Glomerular endothelial cell (primary cell): ENCODE measurements at regions not wholly inside any gene's neighbourhood (a gene's known extent, or its start where the extent isn't known, plus 50 kb on each side); places are given as distances from the start of the nearest gene placed in this dataset.

Source experiments
- DNase-seq: peaks from one replicate; pipeline ENCODE4 v3.0.0-alpha.2; 2011; ENCODE audit warnings: low read depth, low spot score; ENCODE audit errors: extremely low read depth

DNA sequence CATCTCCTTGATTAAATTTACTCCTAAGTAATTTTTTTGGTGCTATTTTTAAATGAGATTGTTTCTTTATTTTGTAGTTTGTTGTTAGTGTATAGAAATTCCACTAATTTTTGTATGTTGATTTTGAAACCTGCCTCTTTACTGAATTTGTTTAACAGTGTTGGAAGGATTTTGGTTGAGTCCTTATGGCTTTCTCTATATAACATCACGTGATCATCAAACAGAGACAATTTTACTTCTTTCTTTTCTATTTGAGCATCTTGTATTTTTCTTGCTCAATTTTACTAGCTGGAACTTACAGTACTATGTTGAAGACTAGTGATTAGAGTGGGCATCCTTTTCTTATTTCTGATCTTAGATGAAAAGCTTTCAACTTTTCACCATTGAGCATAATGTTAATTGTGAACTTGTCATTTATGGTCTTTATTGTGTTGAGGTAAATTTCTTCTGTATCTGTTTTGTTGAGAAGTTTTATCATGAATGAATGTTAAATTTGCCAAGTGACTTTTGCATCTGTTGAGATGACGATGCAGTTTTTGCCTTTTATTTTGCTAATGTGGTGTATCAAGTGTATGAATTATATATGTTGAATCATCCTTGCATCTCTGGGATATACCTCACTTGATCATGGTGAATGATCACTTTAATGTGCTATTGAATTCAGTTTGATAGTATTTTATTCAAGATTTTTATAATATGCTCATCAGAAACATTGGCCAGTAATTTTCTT is 645.3 kb upstream of the DDX18 start:
- DNase-seq, result no peak

DNA sequence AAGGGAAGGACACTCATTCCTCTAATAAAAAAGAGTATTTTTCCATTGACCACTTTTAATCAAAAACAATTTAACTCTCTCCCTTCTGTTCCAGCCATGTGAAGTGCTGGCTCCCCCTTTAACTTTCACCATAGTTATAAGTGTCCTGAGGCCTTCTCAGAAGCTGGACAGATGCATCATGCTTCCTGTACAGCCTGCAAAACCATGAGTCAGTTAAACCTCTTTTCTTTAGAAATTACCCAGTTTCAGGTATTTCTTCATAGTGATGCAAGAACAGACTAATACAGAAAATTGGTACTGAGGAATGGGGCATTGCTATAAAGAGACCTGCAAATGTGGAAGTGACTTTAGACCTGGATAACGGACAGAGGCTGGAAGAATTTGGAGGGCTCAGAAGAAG is 643.6 kb upstream of the DDX18 start:
- DNase-seq, result no peak

DNA sequence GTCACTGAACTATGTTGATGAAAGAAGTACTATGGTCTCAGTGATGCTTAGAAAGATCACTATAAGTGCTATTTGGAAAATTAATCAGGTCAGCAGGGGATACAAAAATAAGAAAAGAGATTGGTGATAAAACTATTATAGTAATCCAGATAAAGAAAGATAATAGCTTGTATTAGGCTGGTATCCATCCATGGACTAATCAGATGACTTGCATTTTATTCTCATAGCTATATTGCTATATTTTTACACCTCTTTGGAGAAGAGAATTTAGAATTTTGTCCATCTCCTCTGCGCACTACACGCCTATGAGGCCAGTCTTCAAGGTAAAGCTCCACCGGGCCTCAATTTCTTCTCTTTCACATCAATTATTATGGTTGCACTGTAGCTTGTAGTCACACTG is 635.1 kb upstream of the DDX18 start:
- DNase-seq, result no peak

DNA sequence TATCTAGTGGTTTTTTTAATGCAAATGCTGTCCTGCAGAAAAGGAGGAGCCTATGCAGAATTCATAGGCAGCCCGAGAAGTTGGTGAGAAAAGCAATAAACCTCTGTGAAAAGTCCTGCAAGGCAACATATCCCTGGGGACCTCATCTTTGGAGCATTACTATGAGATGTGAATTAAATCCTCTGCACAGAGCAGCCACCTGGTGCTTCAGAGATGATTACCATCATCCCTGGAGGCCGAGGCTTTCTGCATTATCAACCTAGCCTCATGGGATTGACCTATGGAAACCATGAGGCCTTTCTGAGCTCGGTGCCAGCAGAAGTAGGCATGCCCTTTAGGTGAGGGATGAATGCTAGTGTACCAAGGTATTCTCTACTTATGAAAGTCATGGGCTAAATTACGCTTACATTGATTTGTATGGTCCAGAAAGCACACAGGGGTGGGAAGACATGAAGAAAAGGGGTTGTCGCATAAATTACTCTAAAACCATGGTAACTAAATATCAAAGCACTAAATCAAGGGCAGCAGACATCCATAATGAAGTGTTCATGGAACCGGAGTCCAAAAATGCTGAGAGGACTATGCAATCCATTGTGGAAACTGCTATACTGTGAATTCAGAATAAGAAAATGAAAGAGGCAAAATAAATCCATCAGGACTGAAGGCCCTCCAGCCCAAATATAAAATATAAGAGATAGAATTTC is 623.5 kb upstream of the DDX18 start:
- no peak for DNase-seq

DNA sequence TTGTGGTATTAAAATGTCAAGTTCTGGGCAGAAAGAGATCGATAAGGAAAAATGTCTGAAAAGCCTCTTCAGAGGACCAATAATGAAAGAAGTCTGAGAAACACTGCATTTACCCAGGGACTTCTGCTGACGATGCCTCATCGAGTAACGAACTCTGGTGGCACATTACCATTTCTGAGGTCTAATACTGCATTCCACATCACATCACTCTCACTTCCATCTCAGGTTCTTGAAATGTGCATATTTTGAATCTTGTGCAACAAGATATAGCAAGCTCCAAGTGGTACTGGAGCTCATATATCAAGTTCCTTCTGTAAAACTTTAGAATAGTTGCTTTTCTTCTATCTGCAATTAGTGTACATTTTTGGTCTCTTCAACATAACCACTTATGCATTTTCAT is 619.1 kb upstream of the DDX18 start:
- DNase-seq, result no peak

DNA sequence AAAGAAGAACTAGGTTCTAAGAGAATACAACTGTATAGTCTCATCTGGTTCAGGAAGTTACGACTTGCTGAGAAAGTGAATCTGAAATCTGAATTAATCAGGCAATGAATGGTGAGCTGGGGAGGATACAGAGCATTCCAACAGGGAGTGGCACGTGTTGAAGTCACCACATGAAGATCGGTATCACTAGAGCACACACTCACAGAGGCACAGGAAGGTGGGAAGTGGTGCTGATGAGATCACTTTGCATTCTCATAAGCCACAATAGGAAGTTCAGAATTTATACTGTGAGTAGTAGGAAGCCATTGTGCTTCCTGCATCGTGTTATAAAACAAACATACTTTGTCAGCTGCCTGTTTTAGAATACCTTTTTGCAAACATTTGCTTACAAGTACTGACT is 615.0 kb upstream of the DDX18 start:
- no peak for DNase-seq

DNA sequence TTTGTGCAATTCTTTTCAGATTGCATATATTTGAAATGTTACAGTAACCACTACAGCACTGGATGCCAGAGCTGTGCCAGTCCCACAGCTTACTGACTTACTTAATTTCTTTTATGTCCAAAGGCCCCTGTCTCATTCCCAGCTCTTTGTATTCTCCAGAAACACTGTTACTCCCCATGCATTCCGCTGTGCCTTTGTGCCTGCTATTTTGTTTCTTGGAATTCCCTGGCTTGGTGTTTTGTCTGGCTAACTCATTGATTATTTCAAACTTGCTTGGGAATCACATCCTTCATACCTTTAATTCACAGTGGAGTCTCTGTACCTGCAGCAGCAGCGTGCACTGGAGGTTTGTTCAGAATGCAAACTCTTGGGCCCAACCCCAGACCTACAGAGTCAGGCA is 601.9 kb upstream of the DDX18 start:
- no peak for DNase-seq

DNA sequence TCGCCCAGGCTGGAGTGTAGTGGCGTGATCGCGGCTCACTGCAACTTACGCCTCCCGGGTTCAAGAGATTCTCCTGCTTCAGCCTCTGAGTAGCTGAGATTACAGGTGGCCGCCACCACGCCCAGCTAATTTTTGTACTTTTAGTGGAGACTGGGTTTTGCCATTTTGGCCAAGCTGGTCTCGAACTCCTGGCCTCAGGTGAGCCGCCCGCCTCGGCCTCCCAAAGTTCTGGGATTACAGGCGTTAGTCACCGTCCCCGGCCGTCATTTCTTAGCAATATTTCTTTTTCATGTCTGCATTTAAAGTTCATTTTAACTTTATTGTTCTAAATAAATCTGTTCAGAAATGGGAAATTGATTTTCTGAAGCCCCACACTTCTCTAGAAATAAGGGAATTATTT is 597.3 kb upstream of the DDX18 start:
- no peak for DNase-seq

DNA sequence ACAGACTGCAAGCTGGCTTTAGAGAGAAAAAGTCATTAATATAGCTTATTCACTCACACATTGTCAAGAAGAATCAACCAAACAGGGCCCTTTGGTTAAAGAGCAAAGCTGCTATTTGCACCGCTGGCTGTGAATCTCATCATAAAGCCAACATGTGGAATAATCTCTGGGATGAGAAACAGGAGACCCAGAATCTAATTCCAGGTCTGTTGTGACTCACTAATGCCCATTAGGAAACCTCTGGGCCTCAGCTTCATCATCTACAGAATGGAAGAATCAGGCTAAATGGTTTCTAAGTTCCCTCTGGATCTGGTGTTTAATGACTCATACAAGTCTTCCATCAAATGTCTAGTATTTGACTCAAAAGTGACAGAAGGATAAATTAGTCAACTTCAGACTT is 591.7 kb upstream of the DDX18 start:
- DNase-seq, result no peak

DNA sequence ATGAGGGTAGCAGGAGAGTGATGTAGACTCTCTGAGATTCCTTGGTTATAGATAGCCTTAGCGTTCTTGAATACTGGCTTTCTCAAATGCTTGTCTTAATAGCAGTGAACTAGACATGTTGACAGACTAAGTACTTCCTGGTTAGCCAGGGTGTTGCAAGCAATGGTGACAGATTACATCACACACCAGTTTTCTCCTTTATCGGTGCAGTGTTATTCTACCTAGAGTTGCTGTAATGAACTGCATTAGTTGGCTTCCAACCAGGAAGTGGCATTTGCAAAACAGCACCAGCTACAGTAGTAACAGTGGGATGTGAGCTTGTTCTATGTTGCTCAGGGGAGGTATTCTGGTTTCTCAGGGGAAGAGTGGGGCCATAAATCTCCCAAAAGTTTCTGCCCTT is 582.2 kb upstream of the DDX18 start:
- DNase-seq, result no peak

DNA sequence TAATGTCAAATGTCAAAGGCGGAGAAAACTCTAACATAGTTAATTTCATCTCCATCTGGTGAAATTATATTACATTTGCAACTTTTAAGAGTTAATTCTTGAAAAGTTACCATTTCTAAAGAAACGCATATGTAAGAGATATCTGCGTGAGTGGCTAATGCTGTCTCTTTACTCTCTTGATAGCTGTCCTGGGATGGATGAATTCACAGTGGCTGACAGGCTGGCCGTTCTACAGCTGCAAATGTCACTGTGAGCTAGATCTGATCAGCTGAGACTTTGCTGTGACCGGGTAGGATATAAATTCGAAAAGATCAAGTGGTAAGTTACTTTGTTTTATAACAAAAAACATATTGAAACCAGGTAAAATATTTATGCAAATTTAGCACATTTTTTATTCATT is 557.1 kb upstream of the DDX18 start:
- no peak for DNase-seq

DNA sequence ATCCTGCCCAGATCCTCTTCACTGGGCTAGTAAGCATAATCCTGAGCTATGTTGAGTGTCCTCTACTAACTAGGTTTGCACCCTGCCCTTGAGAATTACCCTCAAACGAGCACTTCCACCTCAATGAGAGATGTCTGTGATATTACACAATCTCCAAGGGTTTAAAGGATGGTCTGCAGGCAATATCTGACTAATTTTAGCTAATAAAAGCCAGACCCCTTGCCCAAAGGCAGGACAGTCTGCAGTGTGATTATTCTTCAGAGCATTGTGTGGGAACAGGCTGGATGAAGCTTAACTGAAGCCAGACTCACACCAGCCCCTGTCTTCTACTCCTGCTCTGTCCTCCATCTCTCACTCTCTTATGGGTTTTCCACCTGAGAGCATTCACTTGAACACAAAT is 544.9 kb upstream of the DDX18 start:
- DNase-seq, result no peak

DNA sequence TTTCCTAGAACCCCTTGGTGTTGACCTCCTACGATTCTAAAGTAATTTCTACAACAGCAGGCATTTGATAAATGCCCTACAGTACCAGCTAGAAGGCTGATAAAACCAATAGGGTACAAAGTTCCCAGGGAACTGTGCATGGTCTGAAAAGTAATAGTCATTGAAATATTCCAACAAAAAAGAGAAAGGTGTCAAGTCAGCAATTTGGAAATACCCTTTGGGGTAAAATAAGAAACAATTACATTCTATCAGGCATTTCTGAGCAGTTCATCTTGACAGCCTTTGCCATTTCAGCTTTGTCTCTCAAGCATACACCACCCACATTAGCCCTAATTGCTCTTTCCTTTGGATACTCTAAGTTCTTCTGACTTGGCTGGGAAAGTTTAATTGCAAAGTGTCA is 542.9 kb upstream of the DDX18 start:
- no peak for DNase-seq

DNA sequence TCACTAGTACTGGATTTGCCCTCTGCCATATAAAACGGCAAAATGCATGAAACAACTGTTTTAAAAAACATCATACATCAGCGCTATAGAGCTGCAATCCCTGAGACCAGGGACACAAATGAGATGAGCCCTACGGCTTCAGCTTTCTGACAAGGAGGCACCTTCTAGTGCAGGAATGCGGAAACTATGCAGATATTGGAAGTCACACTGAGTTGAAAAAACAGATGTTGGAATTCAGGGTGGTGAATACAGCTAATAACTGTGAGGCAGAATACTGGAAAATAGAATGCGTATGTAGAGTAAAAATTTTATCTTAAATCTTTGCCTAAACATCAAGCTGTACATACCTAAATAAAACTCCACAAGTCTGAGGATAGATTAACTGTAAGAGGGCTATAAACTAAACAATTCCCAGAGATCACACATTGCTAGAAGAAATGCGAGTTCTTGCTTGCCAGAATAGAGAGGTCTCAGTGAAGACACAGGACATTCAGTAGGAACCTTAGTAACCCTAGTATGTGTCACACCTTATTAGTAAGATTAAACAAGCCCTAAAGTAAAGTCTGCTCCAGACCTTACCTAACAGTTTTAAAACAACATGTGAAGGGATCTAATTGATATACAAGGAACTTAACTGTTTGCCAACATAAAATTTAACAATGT is 541.4 kb upstream of the DDX18 start:
- no peak for DNase-seq

DNA sequence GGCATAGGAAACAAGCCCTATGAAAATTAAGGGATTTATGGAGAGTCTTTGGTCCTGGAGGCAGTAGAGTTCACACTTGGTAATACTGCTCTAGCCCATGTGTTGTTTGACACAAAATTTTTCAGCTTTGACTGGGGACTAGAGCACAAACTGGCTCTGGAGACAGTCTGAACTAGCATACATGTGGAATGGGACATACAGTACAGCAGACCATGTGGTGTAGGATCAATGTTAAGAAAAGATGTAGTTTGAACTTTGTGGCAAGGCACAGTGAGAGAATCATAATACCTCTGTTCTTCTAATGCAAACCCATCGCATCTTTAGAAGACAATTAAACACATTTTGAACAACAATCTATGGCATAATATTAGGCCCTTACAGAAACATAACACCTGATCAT is 521.5 kb upstream of the DDX18 start:
- no peak for DNase-seq

DNA sequence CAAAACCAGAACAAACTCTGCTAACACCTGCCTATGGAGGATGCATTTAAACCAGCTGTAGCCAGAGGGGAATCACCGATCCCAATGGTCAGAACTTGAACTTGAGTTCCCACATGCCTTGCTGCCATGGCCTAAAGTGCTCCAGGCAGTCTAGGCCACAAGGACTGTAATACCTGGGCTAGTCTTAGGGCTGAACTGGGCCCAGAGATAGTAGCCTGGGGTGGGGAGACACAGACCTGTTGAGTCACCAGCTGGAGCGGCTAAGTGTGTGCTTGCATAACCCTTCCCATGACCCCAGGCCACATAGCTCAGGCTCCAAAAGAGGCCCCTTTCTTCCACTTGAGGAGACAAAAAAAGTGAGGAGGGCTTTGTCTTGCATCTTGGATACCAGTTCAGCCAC is 515.0 kb upstream of the DDX18 start:
- DNase-seq, result no peak

DNA sequence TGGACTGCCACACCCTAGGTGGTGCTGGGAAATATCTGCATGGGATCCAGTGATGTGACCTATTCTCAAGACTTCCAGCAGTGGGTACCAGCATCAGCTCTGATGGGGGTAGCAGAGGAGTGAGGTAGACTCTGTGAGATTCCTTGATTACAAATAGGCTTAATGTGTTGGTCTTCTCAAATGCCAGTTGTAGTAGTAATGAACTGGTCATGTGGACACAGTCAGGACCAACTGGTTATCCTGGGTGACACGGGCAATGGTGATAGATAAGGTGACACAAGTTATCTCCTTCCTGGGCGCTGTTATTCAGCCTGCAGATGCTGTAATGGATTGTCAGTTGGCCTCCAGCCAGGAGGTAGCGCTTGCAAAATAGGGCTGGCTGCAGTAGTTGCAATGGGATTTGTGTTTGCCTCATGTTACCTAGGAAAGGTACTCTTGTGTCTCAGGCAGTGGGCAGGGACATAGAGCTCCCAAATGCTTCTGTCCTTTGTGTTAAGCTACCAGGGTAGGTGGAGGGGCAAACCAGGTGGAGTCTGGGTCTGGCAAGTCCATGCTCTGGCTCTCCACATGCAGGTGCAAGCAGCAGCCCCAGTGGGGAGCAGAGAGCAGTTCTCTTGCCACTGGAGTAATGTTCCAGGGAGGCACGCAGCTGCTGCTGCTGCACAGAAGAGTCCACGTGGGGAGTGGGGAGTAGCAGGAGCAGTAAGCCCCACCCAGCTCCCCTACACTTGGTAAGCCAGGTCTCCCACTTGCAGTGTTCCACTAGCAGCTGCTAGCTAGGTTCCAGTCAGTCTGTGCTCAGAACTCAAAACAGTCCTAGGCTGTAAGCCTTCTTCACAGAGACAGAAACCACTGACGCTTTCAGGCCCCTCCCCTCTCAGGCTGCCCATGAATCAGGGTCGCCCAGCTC is 505.4 kb upstream of the DDX18 start:
- DNase-seq, result no peak

DNA sequence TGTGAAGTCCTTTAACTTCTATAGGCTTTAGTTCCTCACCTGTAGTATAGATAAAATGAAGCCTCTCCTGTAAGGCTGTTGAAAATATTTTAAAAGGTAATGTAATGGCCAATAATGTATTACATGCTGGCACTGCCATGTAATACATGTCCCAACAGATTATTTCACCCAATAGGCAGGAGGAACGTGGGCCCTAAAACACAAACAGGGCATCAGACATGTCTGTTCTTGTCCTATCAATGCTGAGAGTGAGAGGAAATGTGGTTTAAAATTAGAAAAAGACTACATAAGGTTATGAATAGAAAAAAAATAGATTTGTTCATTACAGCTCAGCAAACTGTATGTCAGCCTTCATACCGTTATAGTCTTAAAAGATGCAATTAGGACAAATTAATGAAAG is 492.7 kb upstream of the DDX18 start:
- no peak for DNase-seq

DNA sequence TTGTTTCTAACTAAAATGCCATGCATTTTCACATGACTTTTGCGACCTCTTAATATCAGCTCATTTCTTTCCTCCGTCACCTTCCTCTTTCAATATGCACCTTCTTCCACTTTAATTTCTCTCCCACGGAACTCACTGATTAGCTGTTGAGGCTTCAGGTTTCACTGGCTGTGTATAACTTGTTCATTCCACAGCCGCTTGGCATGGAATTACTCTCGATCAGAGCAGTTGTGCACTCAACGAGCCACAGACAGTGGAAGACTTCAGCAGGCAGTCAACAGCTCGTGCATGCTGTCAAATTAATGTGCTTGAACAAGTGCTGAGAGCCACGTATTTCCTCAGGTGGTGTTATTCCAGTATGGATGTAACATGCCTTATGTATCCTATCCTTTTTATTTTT is 491.2 kb upstream of the DDX18 start:
- DNase-seq, result no peak

DNA sequence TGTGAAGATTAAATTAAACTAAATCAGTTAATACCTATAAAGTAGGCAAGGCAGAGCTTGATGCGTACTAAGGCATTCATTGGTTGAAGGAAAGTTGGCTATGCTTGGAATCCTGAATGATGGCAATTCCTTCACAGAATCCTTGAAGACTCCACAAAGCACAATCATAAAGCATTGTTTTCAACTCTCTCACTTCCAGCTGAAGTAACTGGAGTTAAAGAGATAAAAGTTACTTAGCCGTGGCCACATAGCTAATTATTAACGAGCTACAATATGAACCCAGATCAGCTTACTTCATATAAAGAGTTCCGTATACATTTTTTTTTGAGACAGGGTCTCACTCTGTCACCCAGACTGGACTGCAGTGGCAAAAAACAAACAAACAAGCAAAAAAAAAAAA is 483.9 kb upstream of the DDX18 start:
- no peak for DNase-seq

DNA sequence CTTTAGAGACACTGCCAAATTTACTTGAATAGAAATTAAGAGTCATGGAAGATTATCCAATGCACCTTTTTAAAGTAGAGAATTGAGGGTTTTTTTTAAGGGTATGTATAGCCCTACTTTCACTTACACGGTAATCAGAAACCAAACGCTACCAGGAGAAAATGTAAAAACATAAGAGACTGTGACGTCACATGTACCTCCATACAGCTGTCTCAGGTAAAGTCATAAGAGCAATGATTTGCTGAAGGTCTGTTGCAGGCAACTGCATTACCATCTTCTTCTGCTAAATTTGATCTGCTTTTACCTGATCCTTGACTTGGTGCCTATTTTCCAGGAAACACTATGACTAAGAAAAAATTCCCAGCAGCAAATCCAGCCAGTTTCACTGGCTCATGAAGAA is 478.5 kb upstream of the DDX18 start:
- DNase-seq, result no peak
